ENCODE measurements at regions not wholly inside any gene's neighbourhood (a gene's known extent, or its start where the extent isn't known, plus 50 kb on each side); places are given as distances from the start of the nearest gene placed in this dataset.
"Not testable (repeated sequence)": the region's sequence is repeated elsewhere in the genome, so short reads cannot be mapped to it uniquely, and the experiment has no call there.

GRCh38 chr14:37889087-37889486 lies 293.7 kb downstream of the TTC6 start:
- POLR2A ChIA-PET: no interaction called here
- TF ChIP-seq NFRKB (IDR thresholded peaks at IDR 0.05) (no peak), PKNOX1 (IDR thresholded peaks at IDR 0.05) (no peak), CTBP1 (IDR thresholded peaks at IDR 0.05; ENCODE audit: borderline replicate concordance) (no peak), FOXK2 (IDR thresholded peaks at IDR 0.05) (no peak), TARDBP (IDR thresholded peaks at IDR 0.05) (no peak), SUZ12 (IDR thresholded peaks at IDR 0.05) (no peak), ARNT (IDR thresholded peaks at IDR 0.05) (no peak)
- CTCF ChIA-PET: interaction anchor here (0.6 to 1.2 kb wide), 3 partner anchors 14 to 659 kb away, joined by 3 to 4 read pairs (median 3); no protein-coding TSS in a partner anchor
- DNase-seq (ENCODE audit: extremely low spot score): no peak

GRCh38 chr14:37890095-37890494 lies 294.7 kb downstream of the TTC6 start:
- CTCF ChIA-PET: interaction anchor here (0.7 kb wide), 1 partner anchor 12 kb away, joined by 3 read pairs; no protein-coding TSS in a partner anchor
- POLR2A ChIA-PET: no interaction called here

GRCh38 chr14:37891500-37891899 lies 296.1 kb downstream of the TTC6 start:
- POLR2A ChIA-PET; DNase-seq (ENCODE audit: extremely low spot score); CTCF ChIA-PET: not testable (repeated sequence)

More at GRCh38 chr14:37890095-37890494, 294.7 kb downstream of the TTC6 start:
- no peak for DNase-seq (ENCODE audit: extremely low spot score)
- TF ChIP-seq HDGF (IDR thresholded peaks at IDR 0.05; ENCODE audit: borderline replicate concordance): no peak
- no peak for TF ChIP-seq PKNOX1 (IDR thresholded peaks at IDR 0.05)
- TF ChIP-seq TARDBP (IDR thresholded peaks at IDR 0.05): no peak
- no peak for TF ChIP-seq NFRKB (IDR thresholded peaks at IDR 0.05)
- TF ChIP-seq SUZ12 (IDR thresholded peaks at IDR 0.05): no peak
- TF ChIP-seq FOXA1 (IDR thresholded peaks at IDR 0.05): no peak

GRCh38 chr14:37894463-37894862 lies 299.0 kb downstream of the TTC6 start:
- ChIA-PET CTCF (no interaction called here), POLR2A (no interaction called here)
- DNase-seq (ENCODE audit: extremely low spot score): no peak
- TF ChIP-seq BHLHE40 (IDR thresholded peaks at IDR 0.05; ENCODE audit: borderline replicate concordance): no peak
- no peak for TF ChIP-seq HDGF (IDR thresholded peaks at IDR 0.05; ENCODE audit: borderline replicate concordance)
- no peak for TF ChIP-seq FOXA1 (IDR thresholded peaks at IDR 0.05)
- TF ChIP-seq ELF4 (IDR thresholded peaks at IDR 0.05): no peak
- no peak for TF ChIP-seq NFRKB (IDR thresholded peaks at IDR 0.05)
- TF ChIP-seq FOXM1 (IDR thresholded peaks at IDR 0.05; ENCODE audit: borderline replicate concordance): no peak
- TF ChIP-seq TARDBP (IDR thresholded peaks at IDR 0.05): no peak
- no peak for TF ChIP-seq PKNOX1 (IDR thresholded peaks at IDR 0.05)
- TF ChIP-seq SP1 (IDR thresholded peaks at IDR 0.05): no peak
- no peak for TF ChIP-seq FOXK2 (IDR thresholded peaks at IDR 0.05)
- TF ChIP-seq ZNF384 (IDR thresholded peaks at IDR 0.05): no peak
- TF ChIP-seq CTBP1 (IDR thresholded peaks at IDR 0.05; ENCODE audit: borderline replicate concordance): no peak

GRCh38 chr14:37899365-37899764 lies 303.9 kb downstream of the TTC6 start:
- DNase-seq (ENCODE audit: extremely low spot score): no peak
- ChIA-PET POLR2A (no interaction called here), CTCF (interaction anchor here (1.1 kb wide), 1 partner anchor 25 kb away, joined by 3 read pairs; no protein-coding TSS in a partner anchor)
- TF ChIP-seq ELF4 (IDR thresholded peaks at IDR 0.05): no peak
- no peak for TF ChIP-seq LEF1 (IDR thresholded peaks at IDR 0.05; ENCODE audit: borderline replicate concordance)
- no peak for TF ChIP-seq CTBP1 (IDR thresholded peaks at IDR 0.05; ENCODE audit: borderline replicate concordance)
- no peak for TF ChIP-seq NFRKB (IDR thresholded peaks at IDR 0.05)
- no peak for TF ChIP-seq FOXA1 (IDR thresholded peaks at IDR 0.05)
- no peak for TF ChIP-seq FOXK2 (IDR thresholded peaks at IDR 0.05)
- no peak for TF ChIP-seq SP1 (IDR thresholded peaks at IDR 0.05)

GRCh38 chr14:37900561-37900960 lies 305.1 kb downstream of the TTC6 start:
- DNase-seq (ENCODE audit: extremely low spot score): no peak
- ChIA-PET POLR2A (no interaction called here), CTCF (no interaction called here)
- TF ChIP-seq LEF1 (IDR thresholded peaks at IDR 0.05; ENCODE audit: borderline replicate concordance): no peak

DNA sequence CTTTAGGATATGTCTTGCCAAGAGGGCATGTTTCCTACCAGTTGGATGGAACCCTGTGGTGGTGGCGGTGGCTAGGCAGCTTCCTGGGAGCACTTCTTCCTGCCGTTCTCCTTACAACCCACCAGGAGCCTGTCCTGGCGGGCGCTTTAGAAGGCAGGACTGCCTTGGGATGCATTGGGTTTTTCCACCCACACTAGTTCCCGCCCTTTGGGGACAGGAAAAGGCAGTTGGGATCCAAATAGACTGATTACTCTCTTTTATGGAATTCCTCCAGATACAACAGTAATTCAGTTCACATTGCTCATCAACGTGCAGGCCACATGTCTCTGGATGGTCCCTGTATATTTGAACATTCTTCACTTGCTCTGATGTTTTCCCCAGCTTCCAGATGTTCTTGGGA lies 305.7 kb upstream of the SSTR1 start:
- ChIA-PET POLR2A (no interaction called here), CTCF (no interaction called here)
- no peak for TF ChIP-seq SP1 (IDR thresholded peaks at IDR 0.05)
- TF ChIP-seq CTBP1 (IDR thresholded peaks at IDR 0.05; ENCODE audit: borderline replicate concordance): no peak
- no peak for TF ChIP-seq TARDBP (IDR thresholded peaks at IDR 0.05)
- no peak for TF ChIP-seq FOXM1 (IDR thresholded peaks at IDR 0.05; ENCODE audit: borderline replicate concordance)
- TF ChIP-seq NFRKB (IDR thresholded peaks at IDR 0.05): no peak
- no peak for TF ChIP-seq PKNOX1 (IDR thresholded peaks at IDR 0.05)
- no peak for TF ChIP-seq BHLHE40 (IDR thresholded peaks at IDR 0.05; ENCODE audit: borderline replicate concordance)
- no peak for TF ChIP-seq FOXA1 (IDR thresholded peaks at IDR 0.05)
- no peak for TF ChIP-seq ZNF384 (IDR thresholded peaks at IDR 0.05)
- DNase-seq (ENCODE audit: extremely low spot score): no peak

All from HEK293T (cell line).